ENCODE measurements at regions not wholly inside any gene's neighbourhood (a gene's known extent, or its start where the extent isn't known, plus 50 kb on each side); places are given as distances from the start of the nearest gene placed in this dataset.

DNA sequence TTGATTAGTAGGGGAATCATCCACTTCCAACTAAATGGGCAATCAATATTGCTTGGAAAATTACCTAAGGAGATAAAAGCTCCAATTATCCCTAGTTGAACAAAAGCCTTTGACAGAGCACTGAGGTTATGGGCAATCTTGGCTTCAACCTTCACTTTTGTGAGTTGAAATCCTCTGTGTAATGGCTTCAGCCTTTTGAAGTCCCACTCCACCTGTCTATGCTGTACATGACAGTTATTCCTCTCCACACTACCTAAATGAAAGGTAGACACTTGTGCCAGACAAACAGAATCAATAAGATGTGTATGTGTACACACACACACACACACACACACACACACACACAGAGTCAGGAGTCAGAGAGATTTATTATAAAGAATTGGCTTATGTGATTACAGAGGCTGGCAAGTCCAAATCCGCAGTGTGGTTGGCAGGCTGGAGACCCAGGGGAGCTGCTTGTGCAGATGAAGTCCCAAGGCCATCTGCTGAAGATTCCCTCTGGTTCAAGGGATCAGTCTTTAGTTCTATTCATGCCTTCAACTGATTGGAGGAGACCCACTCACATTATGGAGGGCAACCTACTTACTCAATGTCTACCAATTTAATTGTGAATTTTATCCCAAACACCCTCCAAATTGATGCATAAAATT is 164.8 kb upstream of the CDC14C start:
- no peak for TF ChIP-seq ZNF274 (IDR thresholded peaks at IDR 0.05; ENCODE audit: low read depth, low read length)
- TF ChIP-seq YY1 (IDR thresholded peaks at IDR 0.05; ENCODE audit: insufficient read depth, insufficient read length), result no peak
- no peak for TF ChIP-seq SUZ12 (IDR thresholded peaks at IDR 0.05; ENCODE audit: extremely low read depth, insufficient read depth, insufficient read length)

All from NT2/D1 (cell line).